PFSK-1 (cell line): ENCODE measurements at regions not wholly inside any gene's neighbourhood (a gene's known extent, or its start where the extent isn't known, plus 50 kb on each side); places are given as distances from the start of the nearest gene placed in this dataset.

Experiments
- FOXP2 ChIP-seq: optimal IDR thresholded peaks from 2 replicates; pipeline ENCODE3; 2011; ENCODE audit warnings: borderline replicate concordance, control low read depth, inconsistent platforms; ENCODE audit not compliant: insufficient read depth; ENCODE audit errors: extremely low read length, extremely low read depth
- POLR2AphosphoS5 ChIP-seq: IDR thresholded peaks from 2 replicates; pipeline ENCODE4 v1.6.1; 2012; ENCODE audit warnings: low read depth, mild to moderate bottlenecking, control low read depth, low read length, moderate library complexity
- SIN3A ChIP-seq: IDR thresholded peaks from 2 replicates; pipeline ENCODE4 v1.6.1; 2012; ENCODE audit warnings: mild to moderate bottlenecking, low read length, moderate library complexity, borderline replicate concordance; ENCODE audit not compliant: insufficient read depth
- TAF1 ChIP-seq: IDR thresholded peaks from 2 replicates; pipeline ENCODE4 v1.6.1; 2012; ENCODE audit warnings: low read length, control low read depth, borderline replicate concordance; ENCODE audit not compliant: insufficient read depth
- TF ChIP-seq, protein P1 (sequence below), 2 experiments: IDR thresholded peaks; 2 replicates each; pipeline versions ENCODE4 v1.6.1 to v1.8.0; 2011 to 2012; ENCODE audit warnings: low read depth in 2 of 2, low read length in 2 of 2, control low read depth in 1 of 2, inconsistent platforms in 1 of 2, mild to moderate bottlenecking in 1 of 2, moderate library complexity in 1 of 2; ENCODE audit not compliant: insufficient read depth in 1 of 2

GRCh38 chr21:24220446-24220845, 1386.8 kb downstream of the MRPL39 start:
- no peak for TF ChIP-seq TAF1
- TF ChIP-seq SIN3A, result no peak
- TF ChIP-seq, protein P1, sequence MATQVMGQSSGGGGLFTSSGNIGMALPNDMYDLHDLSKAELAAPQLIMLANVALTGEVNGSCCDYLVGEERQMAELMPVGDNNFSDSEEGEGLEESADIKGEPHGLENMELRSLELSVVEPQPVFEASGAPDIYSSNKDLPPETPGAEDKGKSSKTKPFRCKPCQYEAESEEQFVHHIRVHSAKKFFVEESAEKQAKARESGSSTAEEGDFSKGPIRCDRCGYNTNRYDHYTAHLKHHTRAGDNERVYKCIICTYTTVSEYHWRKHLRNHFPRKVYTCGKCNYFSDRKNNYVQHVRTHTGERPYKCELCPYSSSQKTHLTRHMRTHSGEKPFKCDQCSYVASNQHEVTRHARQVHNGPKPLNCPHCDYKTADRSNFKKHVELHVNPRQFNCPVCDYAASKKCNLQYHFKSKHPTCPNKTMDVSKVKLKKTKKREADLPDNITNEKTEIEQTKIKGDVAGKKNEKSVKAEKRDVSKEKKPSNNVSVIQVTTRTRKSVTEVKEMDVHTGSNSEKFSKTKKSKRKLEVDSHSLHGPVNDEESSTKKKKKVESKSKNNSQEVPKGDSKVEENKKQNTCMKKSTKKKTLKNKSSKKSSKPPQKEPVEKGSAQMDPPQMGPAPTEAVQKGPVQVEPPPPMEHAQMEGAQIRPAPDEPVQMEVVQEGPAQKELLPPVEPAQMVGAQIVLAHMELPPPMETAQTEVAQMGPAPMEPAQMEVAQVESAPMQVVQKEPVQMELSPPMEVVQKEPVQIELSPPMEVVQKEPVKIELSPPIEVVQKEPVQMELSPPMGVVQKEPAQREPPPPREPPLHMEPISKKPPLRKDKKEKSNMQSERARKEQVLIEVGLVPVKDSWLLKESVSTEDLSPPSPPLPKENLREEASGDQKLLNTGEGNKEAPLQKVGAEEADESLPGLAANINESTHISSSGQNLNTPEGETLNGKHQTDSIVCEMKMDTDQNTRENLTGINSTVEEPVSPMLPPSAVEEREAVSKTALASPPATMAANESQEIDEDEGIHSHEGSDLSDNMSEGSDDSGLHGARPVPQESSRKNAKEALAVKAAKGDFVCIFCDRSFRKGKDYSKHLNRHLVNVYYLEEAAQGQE (IDR thresholded peaks at IDR 0.05; ENCODE audit: insufficient read depth in 1 of 2, low read depth in 2 of 2, low read length in 2 of 2), result no peak
- no peak for TF ChIP-seq POLR2AphosphoS5
- no peak for TF ChIP-seq FOXP2

DNA sequence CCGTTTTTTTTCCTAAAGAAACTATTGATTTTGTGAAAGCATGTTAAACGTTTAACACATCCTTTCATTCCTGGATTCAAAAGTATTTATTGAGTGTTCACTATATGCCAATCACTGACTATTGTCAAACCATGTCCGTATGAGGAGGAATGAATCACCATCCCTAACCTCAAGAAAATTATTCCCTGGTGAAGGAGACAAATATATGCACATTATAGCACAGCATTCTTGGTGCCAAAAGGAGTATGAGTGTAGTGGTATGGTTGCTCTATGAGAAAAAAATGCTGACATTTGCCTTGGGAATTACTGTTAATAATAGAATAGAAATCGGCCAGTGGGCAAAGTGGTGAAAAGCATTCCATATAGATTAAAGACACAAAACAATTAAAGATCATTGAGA, 1390.1 kb downstream of the MRPL39 start:
- TF ChIP-seq SIN3A, result no peak
- TF ChIP-seq FOXP2, result no peak
- TF ChIP-seq TAF1, result no peak
- no peak for TF ChIP-seq POLR2AphosphoS5
- TF ChIP-seq, protein P1 (IDR thresholded peaks at IDR 0.05; ENCODE audit: insufficient read depth in 1 of 2, low read depth in 2 of 2, low read length in 2 of 2), result no peak

DNA sequence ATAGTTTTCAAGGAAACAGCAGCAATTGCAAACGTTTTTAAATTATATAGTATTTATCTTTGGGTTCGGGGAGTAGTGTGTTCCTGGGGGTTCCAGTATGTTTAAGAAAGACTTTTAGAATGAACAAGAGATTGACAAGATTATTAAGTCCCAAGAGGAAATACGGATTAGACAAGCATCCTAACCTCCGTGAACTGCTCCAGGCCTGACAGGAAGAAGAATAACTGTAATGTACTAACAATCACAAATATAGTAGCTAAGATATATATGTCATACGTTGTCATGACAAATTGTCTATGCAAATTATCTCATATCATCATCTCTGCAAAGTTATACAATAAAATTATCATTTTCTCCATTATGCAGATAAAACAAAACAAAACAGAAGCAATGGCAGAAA, 1397.2 kb downstream of the MRPL39 start:
- TF ChIP-seq FOXP2 (no peak), TAF1 (no peak), SIN3A (no peak), POLR2AphosphoS5 (no peak)
- TF ChIP-seq, protein P1 (IDR thresholded peaks at IDR 0.05; ENCODE audit: insufficient read depth in 1 of 2, low read depth in 2 of 2, low read length in 2 of 2), result no peak

GRCh38 chr21:24208562-24209260, 1398.6 kb downstream of the MRPL39 start:
- TF ChIP-seq SIN3A, result no peak
- no peak for TF ChIP-seq POLR2AphosphoS5
- no peak for TF ChIP-seq TAF1
- TF ChIP-seq, protein P1 (IDR thresholded peaks at IDR 0.05; ENCODE audit: insufficient read depth in 1 of 2, low read depth in 2 of 2, low read length in 2 of 2), result no peak
- no peak for TF ChIP-seq FOXP2

GRCh38 chr21:24205319-24205718, 1402.0 kb downstream of the MRPL39 start:
- TF ChIP-seq POLR2AphosphoS5, result no peak
- TF ChIP-seq TAF1, result no peak
- TF ChIP-seq, protein P1 (IDR thresholded peaks at IDR 0.05; ENCODE audit: insufficient read depth in 1 of 2, low read depth in 2 of 2, low read length in 2 of 2), result no peak
- no peak for TF ChIP-seq FOXP2
- TF ChIP-seq SIN3A, result no peak
